ENCODE measurements at regions not wholly inside any gene's neighbourhood (a gene's known extent, or its start where the extent isn't known, plus 50 kb on each side); places are given as distances from the start of the nearest gene placed in this dataset.

DNA sequence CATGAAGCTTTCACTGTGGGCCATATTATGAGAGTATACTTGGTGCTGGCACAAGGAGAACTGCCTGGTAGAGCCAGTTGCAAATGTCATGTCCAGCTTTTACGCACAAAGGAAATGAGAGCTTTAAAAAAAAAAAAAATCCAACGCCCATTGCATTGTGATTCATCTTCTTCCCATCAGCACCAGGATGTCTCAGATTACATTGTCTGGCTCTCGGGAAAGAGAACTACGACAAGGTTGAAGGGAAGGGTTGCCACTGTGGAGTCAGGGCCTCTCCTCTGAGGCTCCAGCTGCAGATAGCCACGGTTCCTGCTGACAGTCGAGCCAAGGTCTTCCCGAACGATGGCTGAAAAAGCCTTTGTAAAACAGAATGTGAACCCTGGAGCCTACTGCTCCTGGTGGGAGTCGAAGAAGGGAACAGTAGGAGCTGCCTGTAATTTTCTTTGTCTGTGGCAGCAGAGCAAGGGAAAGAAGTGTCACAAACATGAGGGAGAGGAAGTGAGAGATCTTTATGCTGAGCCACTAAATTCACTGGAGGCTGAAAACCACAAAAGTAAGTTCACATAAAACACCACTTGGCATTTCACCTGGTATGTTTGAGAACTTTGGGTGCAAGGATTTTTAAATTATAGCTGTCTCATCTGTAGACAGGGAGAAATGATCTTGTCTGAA, 704.7 kb downstream of the DIAPH3 start:
- Histone ChIP-seq H3K23ac (ENCODE audit: insufficient read length, low read depth, low read length) (no peak overlapping the region), H4K5ac (ENCODE audit: insufficient read length, low read depth, low read length) (no peak overlapping the region), H2BK120ac (ENCODE audit: low read depth, low read length, poor library complexity, severe bottlenecking) (no peak overlapping the region), H3K4ac (ENCODE audit: low read depth, low read length) (no peak overlapping the region), H3K79me1 (ENCODE audit: insufficient read depth, low read depth, low read length, poor library complexity, severe bottlenecking) (no peaks in the 10 kb centered on the region), H3K56ac (ENCODE audit: insufficient read length, low read depth, low read length) (no peak overlapping the region), H2AK5ac (ENCODE audit: insufficient read length, low read length) (no peak overlapping the region), H3K23me2 (ENCODE audit: insufficient read length, low read depth, low read length, poor library complexity, severe bottlenecking) (no peaks in the 10 kb centered on the region), H3T11ph (ENCODE audit: low read length) (no peak overlapping the region), H3K4me1 (ENCODE audit: insufficient read depth, low read length) (peaks cover 11% of the 10 kb centered on the region), H4K91ac (ENCODE audit: insufficient read length, low read depth, low read length) (no peak overlapping the region), H3K4me2 (ENCODE audit: insufficient read depth, insufficient read length, low read length) (no peak overlapping the region), H4K20me1 (ENCODE audit: control insufficient read depth, insufficient read depth, insufficient read length) (no peaks in the 10 kb centered on the region), H2BK20ac (ENCODE audit: low read depth, low read length, poor library complexity, severe bottlenecking) (no peak overlapping the region), H3K14ac (ENCODE audit: insufficient read depth, low read length) (no peak overlapping the region), H4K8ac (replicated peaks; ENCODE audit: insufficient read length, low read depth, low read length) (no peak overlapping the region), H3K27me3 (ENCODE audit: insufficient read depth, low read length) (no peaks in the 10 kb centered on the region), H3K18ac (ENCODE audit: insufficient read length, low read depth, low read length) (no peak overlapping the region), H3K79me2 (ENCODE audit: insufficient read depth, low read length) (no peaks in the 10 kb centered on the region), H3K9me3 (ENCODE audit: control insufficient read depth, low read depth, low read length) (no peaks in the 10 kb centered on the region), H2AFZ (ENCODE audit: low read length) (no peak overlapping the region), H2BK15ac (ENCODE audit: low read depth, low read length) (no peak overlapping the region), H3K9ac (ENCODE audit: extremely low read depth, insufficient read length, low read length) (no peak overlapping the region), H3K27ac (ENCODE audit: insufficient read length, low read depth, low read length) (no peak overlapping the region), H2BK5ac (ENCODE audit: insufficient read length, low read length) (no peak overlapping the region), H2BK12ac (ENCODE audit: insufficient read length, low read depth, low read length) (no peak overlapping the region)
- Mint-ChIP-seq H3K4me3 (no peak overlapping the region), H3K27me3 (ENCODE audit: low read depth) (no peaks in the 10 kb centered on the region), H3K27ac (peak overlapping the region; percentile 48 to 92 (median 91)), H3K9me3 (no peaks in the 10 kb centered on the region; a peak in 1 of 5 replicates), H3K36me3 (ENCODE audit: insufficient read depth in 1 of 3, low read depth in 3 of 3) (peaks cover 0 to 8% (median 2%) of the 10 kb centered on the region in 3 experiments; a peak in 3 of 7 replicates), H3K4me1 (peaks cover 22 to 27% of the 10 kb centered on the region in 2 experiments)
- TF ChIP-seq, protein P1, sequence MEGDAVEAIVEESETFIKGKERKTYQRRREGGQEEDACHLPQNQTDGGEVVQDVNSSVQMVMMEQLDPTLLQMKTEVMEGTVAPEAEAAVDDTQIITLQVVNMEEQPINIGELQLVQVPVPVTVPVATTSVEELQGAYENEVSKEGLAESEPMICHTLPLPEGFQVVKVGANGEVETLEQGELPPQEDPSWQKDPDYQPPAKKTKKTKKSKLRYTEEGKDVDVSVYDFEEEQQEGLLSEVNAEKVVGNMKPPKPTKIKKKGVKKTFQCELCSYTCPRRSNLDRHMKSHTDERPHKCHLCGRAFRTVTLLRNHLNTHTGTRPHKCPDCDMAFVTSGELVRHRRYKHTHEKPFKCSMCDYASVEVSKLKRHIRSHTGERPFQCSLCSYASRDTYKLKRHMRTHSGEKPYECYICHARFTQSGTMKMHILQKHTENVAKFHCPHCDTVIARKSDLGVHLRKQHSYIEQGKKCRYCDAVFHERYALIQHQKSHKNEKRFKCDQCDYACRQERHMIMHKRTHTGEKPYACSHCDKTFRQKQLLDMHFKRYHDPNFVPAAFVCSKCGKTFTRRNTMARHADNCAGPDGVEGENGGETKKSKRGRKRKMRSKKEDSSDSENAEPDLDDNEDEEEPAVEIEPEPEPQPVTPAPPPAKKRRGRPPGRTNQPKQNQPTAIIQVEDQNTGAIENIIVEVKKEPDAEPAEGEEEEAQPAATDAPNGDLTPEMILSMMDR (conservative IDR thresholded peaks at IDR 0.05), result no peak
- peak; percentile 46 for DNase-seq
- no CpG with 5 or more reads among the region's 9 CpGs for WGBS (ENCODE audit: extremely low coverage, insufficient read length, low lambda C conversion rate)
